ENCODE measurements at regions not wholly inside any gene's neighbourhood (a gene's known extent, or its start where the extent isn't known, plus 50 kb on each side); places are given as distances from the start of the nearest gene placed in this dataset.

GRCh38 chr2:12979066-12979465 is 262.3 kb downstream of the TRIB2 start:
- H3K9ac ChIP-seq (ENCODE audit: control insufficient read depth, extremely low read depth, insufficient read depth, low read length) = no peak overlapping the region
- DNase-seq (ENCODE audit: low read depth, low spot score) = peak; percentile 35

GRCh38 chr2:12980817-12981216 is 264.1 kb downstream of the TRIB2 start:
- no peak overlapping the region for H3K4me3 ChIP-seq (ENCODE audit: control insufficient read depth in 2 of 3, extremely low read depth in 1 of 3, insufficient read depth in 2 of 3, low read depth in 1 of 3, low read length in 3 of 3)
- H3K9me1 ChIP-seq (ENCODE audit: control insufficient read depth, extremely low read depth, insufficient read depth, low read length) = no peaks in the 10 kb centered on the region
- H3K4me2 ChIP-seq (ENCODE audit: control insufficient read depth, extremely low read depth, insufficient read depth, low read depth, low read length) = no peak overlapping the region
- H3K27ac ChIP-seq (ENCODE audit: control insufficient read depth, insufficient read depth, low read length) = no peak overlapping the region
- H4K20me1 ChIP-seq (ENCODE audit: control insufficient read depth, extremely low read depth, insufficient read depth, low read length) = no peaks in the 10 kb centered on the region
- DNase-seq (ENCODE audit: low read depth, low spot score) = no peak
- peaks cover 16% of the 10 kb centered on the region for H3K4me1 ChIP-seq (ENCODE audit: control insufficient read depth, extremely low read depth, insufficient read depth, low read length)
- FAIRE-seq = peak; percentile 69
- dilution Hi-C loops (cut with MboI; ENCODE audit: extremely low pct_ligation_motif_present, low sequenced_read_pairs) = no loop called here
- peak overlapping the region; percentile 10 for H2AFZ ChIP-seq (ENCODE audit: control insufficient read depth, low read length)
- H3K27me3 ChIP-seq (ENCODE audit: control insufficient read depth, extremely low read depth, insufficient read depth, low read length) = no peaks in the 10 kb centered on the region
- no peak overlapping the region for H3K9ac ChIP-seq (ENCODE audit: control insufficient read depth, extremely low read depth, insufficient read depth, low read length)
- H3K9me3 ChIP-seq (ENCODE audit: control insufficient read depth, low read depth, low read length) = no peaks in the 10 kb centered on the region
- no peak for TF ChIP-seq EZH2 (IDR thresholded peaks at IDR 0.05; ENCODE audit: low read length)
- TF ChIP-seq, protein P1, sequence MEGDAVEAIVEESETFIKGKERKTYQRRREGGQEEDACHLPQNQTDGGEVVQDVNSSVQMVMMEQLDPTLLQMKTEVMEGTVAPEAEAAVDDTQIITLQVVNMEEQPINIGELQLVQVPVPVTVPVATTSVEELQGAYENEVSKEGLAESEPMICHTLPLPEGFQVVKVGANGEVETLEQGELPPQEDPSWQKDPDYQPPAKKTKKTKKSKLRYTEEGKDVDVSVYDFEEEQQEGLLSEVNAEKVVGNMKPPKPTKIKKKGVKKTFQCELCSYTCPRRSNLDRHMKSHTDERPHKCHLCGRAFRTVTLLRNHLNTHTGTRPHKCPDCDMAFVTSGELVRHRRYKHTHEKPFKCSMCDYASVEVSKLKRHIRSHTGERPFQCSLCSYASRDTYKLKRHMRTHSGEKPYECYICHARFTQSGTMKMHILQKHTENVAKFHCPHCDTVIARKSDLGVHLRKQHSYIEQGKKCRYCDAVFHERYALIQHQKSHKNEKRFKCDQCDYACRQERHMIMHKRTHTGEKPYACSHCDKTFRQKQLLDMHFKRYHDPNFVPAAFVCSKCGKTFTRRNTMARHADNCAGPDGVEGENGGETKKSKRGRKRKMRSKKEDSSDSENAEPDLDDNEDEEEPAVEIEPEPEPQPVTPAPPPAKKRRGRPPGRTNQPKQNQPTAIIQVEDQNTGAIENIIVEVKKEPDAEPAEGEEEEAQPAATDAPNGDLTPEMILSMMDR (optimal IDR thresholded peaks at IDR 0.05 in 1 of 3, IDR thresholded peaks at IDR 0.05 in 1 of 3, conservative IDR thresholded peaks at IDR 0.05 in 1 of 3; ENCODE audit: extremely low read depth in 1 of 3, insufficient read depth in 2 of 3, low read length in 3 of 3) = no peak
- H3K79me2 ChIP-seq (ENCODE audit: control insufficient read depth, insufficient read depth, low read length) = no peaks in the 10 kb centered on the region
- H3K36me3 ChIP-seq (ENCODE audit: control insufficient read depth in 2 of 2, extremely low read depth in 1 of 2, insufficient read depth in 2 of 2, low read length in 2 of 2) = no peaks in the 10 kb centered on the region

More at GRCh38 chr2:12979066-12979465, 262.3 kb downstream of the TRIB2 start:
- Histone ChIP-seq H3K9me1 (ENCODE audit: control insufficient read depth, extremely low read depth, insufficient read depth, low read length) (no peaks in the 10 kb centered on the region), H3K4me3 (ENCODE audit: control insufficient read depth in 2 of 3, extremely low read depth in 1 of 3, insufficient read depth in 2 of 3, low read depth in 1 of 3, low read length in 3 of 3) (no peak overlapping the region), H3K27me3 (ENCODE audit: control insufficient read depth, extremely low read depth, insufficient read depth, low read length) (no peaks in the 10 kb centered on the region), H3K9me3 (ENCODE audit: control insufficient read depth, low read depth, low read length) (no peaks in the 10 kb centered on the region), H3K4me2 (ENCODE audit: control insufficient read depth, extremely low read depth, insufficient read depth, low read depth, low read length) (peak overlapping the region; percentile 0), H2AFZ (ENCODE audit: control insufficient read depth, low read length) (no peak overlapping the region), H3K79me2 (ENCODE audit: control insufficient read depth, insufficient read depth, low read length) (no peaks in the 10 kb centered on the region), H3K36me3 (ENCODE audit: control insufficient read depth in 2 of 2, extremely low read depth in 1 of 2, insufficient read depth in 2 of 2, low read length in 2 of 2) (no peaks in the 10 kb centered on the region), H3K27ac (ENCODE audit: control insufficient read depth, insufficient read depth, low read length) (no peak overlapping the region), H4K20me1 (ENCODE audit: control insufficient read depth, extremely low read depth, insufficient read depth, low read length) (no peaks in the 10 kb centered on the region), H3K4me1 (ENCODE audit: control insufficient read depth, extremely low read depth, insufficient read depth, low read length) (peaks cover 16% of the 10 kb centered on the region)
- dilution Hi-C loops (cut with MboI; ENCODE audit: extremely low pct_ligation_motif_present, low sequenced_read_pairs) = no loop called here
- FAIRE-seq = peak; percentile 93
- TF ChIP-seq EZH2 (IDR thresholded peaks at IDR 0.05; ENCODE audit: low read length) = no peak
- TF ChIP-seq, protein P1 (optimal IDR thresholded peaks at IDR 0.05 in 1 of 3, IDR thresholded peaks at IDR 0.05 in 1 of 3, conservative IDR thresholded peaks at IDR 0.05 in 1 of 3; ENCODE audit: extremely low read depth in 1 of 3, insufficient read depth in 2 of 3, low read length in 3 of 3) = no peak
